Lower lobe of right lung (tissue), 2 donors: ENCODE measurements at regions not wholly inside any gene's neighbourhood (a gene's known extent, or its start where the extent isn't known, plus 50 kb on each side); places are given as distances from the start of the nearest gene placed in this dataset.
A peak's percentile ranks its signal among the peaks of the same experiment; 100 is the strongest.

ENCODE experiments used
- ATAC-seq, 2 donors: fragments of 200-7000 bp; cut with Tn5 transposase; one replicate each; pipeline ENCODE4 v1.9.1; 2020 to 2022; ENCODE audit warnings: mild to moderate bottlenecking in 2 of 2, moderate library complexity in 2 of 2
- DNase-seq: peaks from one replicate; pipeline ENCODE4 v3.0.0-alpha.2; 2020
- H3K27ac ChIP-seq: fragments of 200-600 bp; one replicate; pipeline ENCODE4 v1.8.0; 2022
- H3K27me3 ChIP-seq: fragments of 200-600 bp; one replicate; pipeline ENCODE4 v1.8.0; 2022; ENCODE audit warnings: low read depth
- H3K36me3 ChIP-seq: fragments of 200-600 bp; one replicate; pipeline ENCODE4 v1.8.0; 2022; ENCODE audit warnings: mild to moderate bottlenecking
- H3K4me1 ChIP-seq: fragments of 200-600 bp; one replicate; pipeline ENCODE4 v1.8.0; 2022
- H3K4me3 ChIP-seq: fragments of 200-600 bp; one replicate; pipeline ENCODE4 v1.8.0; 2022; ENCODE audit warnings: mild to moderate bottlenecking
- H3K9me3 ChIP-seq: fragments of 200-600 bp; one replicate; pipeline ENCODE4 v1.8.0; 2022
- intact Hi-C: fragments of 100-400 bp; cut with DNase I; formaldehyde crosslinking; loops from one replicate; pipeline ENCODE4 v1.11.0; 2022
- TF ChIP-seq, protein P1 (sequence below): fragments of 200-600 bp; IDR thresholded peaks from one replicate; pipeline ENCODE4 v1.8.0; 2022; ENCODE audit warnings: antibody characterized with exemption, mild to moderate bottlenecking
- donor health status: DM: no; HTN: yes; CAD: no; lungs with severe emphysema.

DNA sequence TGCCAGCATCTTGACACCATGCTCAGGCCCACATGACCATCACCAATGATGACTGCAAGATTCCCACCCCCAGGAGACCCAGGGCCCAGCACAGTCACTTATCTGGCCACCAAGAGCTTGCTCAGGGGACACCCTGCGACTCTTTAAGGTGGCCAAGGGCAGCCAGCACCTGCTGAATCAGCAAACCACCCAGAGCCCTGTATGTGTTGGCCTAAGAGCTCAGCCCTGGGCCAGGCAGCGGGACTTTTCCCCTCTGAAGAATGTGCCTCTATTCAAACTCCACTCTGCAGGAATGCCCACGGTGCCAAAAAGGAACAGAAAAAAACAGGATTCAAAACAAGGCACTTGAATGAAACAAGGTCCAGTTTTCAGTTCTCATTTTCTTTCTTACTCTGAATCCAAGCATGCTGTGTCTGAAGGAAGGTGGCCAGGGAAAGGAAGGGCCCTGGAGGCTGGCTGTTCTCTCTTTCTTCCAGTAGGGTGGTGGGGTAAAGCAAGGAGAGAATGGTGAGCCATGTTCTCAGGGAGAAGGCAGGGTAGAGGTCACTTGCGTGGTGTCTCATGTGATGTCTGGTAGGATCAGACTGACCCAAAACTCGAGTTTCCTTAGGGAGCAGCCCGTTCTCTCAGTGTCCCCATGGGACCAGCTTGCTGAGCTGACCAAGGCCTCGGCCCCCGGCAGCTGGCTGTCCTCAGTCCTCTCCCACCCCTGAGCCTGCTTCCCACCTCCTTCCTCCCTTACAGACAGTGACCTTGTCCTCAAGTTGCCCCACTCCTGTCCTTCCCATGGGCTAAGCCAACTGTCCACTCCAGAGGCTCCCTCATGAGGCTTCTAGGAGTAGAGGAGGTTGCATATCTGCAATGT, 150.0 kb downstream of the RNF152 start:
- ATAC-seq (peak; percentile 23 to 24), DNase-seq (no peak)
- Histone ChIP-seq H3K4me3 (no peak overlapping the region), H3K4me1 (no peaks in the 10 kb centered on the region), H3K27me3 (no peaks in the 10 kb centered on the region), H3K9me3 (no peaks in the 10 kb centered on the region), H3K27ac (peak overlapping the region; percentile 62), H3K36me3 (no peaks in the 10 kb centered on the region)
- intact Hi-C loops = no loop called here
- TF ChIP-seq, protein P1, sequence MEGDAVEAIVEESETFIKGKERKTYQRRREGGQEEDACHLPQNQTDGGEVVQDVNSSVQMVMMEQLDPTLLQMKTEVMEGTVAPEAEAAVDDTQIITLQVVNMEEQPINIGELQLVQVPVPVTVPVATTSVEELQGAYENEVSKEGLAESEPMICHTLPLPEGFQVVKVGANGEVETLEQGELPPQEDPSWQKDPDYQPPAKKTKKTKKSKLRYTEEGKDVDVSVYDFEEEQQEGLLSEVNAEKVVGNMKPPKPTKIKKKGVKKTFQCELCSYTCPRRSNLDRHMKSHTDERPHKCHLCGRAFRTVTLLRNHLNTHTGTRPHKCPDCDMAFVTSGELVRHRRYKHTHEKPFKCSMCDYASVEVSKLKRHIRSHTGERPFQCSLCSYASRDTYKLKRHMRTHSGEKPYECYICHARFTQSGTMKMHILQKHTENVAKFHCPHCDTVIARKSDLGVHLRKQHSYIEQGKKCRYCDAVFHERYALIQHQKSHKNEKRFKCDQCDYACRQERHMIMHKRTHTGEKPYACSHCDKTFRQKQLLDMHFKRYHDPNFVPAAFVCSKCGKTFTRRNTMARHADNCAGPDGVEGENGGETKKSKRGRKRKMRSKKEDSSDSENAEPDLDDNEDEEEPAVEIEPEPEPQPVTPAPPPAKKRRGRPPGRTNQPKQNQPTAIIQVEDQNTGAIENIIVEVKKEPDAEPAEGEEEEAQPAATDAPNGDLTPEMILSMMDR = no peak

DNA sequence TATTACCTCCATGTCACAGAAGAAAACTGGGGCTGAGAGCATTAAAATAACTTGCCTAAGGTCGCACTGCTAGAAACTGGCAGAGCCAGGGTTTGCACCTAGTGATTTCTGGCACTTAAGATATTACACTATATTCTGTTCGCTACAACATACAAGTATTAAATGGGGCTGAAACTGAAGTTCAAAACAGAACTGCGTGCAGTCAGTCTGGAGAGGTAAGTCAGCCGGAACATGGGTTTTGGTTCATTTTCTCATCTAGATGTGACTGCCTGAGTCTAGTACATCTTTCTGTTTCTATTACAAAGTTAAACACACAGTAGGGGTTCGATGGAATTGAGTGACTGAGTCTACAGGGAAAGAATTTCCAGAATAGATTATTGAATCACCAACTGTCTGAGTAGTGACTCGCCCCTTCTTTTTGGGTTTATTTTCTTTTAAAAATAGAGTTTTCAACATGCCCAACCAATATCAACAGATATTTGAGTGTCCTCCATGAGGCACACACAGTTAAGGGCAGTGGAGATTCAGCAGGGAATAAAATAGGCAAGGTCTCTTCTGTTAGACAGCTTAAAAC, 150.8 kb downstream of the RNF152 start:
- TF ChIP-seq, protein P1 = no peak
- Histone ChIP-seq H3K36me3 (no peaks in the 10 kb centered on the region), H3K4me1 (no peaks in the 10 kb centered on the region), H3K27ac (peak overlapping the region; percentile 62), H3K27me3 (no peaks in the 10 kb centered on the region), H3K4me3 (no peak overlapping the region), H3K9me3 (no peaks in the 10 kb centered on the region)
- ATAC-seq (no peak), DNase-seq (no peak)
- intact Hi-C loops = no loop called here

DNA sequence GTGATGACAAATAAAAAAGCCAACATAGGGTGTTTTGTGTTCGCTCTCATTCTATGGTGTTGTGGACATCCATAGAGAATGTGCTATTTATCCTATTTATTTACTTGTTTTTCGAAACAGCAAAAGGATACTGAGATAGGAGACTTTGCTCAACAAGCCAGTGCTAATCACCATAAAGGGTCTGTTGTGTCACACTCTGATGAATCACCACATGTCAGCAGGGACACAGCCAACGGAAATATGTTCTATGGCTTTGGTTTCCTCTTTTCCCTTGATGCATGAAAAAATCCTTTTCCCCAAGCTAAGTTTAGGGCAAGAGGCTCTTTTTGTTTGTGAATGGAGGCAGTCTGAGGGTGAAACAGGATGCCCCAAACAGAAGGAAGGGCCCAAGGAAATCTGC, 154.3 kb downstream of the RNF152 start:
- Histone ChIP-seq H3K36me3 (no peaks in the 10 kb centered on the region), H3K27ac (peak overlapping the region; percentile 71), H3K4me3 (no peak overlapping the region), H3K27me3 (no peaks in the 10 kb centered on the region), H3K4me1 (peaks cover 10% of the 10 kb centered on the region), H3K9me3 (no peaks in the 10 kb centered on the region)
- intact Hi-C loops = no loop called here
- TF ChIP-seq, protein P1 = no peak
- ATAC-seq (peak; percentile 54 to 66), DNase-seq (no peak)

DNA sequence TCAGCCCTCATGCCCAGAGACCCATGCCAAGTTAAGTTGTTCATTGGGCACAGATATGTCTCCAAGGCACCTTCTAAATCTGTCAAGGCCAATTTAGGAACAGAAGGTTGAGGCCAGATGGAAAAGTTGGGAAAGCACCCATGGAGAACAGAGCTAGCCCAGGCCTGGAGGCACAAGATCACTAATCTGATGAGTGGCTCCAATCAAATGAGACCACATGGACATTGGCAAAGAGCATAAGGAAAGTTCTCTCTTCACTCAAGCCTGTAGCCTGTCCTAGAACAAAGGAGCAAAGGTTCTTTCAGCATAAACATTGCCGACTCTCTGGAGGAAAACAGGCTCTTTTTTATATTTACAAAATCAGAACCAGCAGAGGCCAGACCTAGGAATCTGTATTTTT, 154.8 kb downstream of the RNF152 start:
- H3K4me1 ChIP-seq = peaks cover 12% of the 10 kb centered on the region

DNA sequence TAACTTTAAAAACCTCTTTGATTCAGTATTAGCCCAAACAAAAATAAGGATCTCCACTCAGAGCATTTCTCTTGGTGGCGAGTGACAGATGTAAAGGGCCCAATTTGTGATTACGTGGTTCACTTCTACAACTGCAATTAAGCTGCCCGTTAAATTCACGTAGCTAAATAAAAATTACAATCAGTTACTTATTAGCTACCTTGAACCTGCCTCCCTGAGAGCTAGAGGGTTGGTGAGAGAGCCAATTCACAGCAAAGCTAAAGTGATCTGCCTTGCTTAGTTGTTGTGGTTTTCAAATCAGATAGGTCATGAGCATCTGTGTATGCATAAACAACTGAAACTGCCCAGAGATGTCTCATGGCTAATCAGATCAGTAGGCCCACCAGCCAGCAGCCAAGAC, 156.7 kb downstream of the RNF152 start:
- Histone ChIP-seq H3K27ac (no peak overlapping the region), H3K36me3 (no peaks in the 10 kb centered on the region), H3K4me1 (peaks cover 21% of the 10 kb centered on the region), H3K27me3 (no peaks in the 10 kb centered on the region), H3K4me3 (no peak overlapping the region), H3K9me3 (no peaks in the 10 kb centered on the region)
- intact Hi-C loops = no loop called here
- ATAC-seq (no peak), DNase-seq (no peak)
- TF ChIP-seq, protein P1 = no peak

More for the DNA sequence above, 154.8 kb downstream of the RNF152 start:
- TF ChIP-seq, protein P1 = no peak
- no peak overlapping the region for H3K4me3 ChIP-seq
- no peaks in the 10 kb centered on the region for H3K36me3 ChIP-seq
- intact Hi-C loops = no loop called here
- no peaks in the 10 kb centered on the region for H3K9me3 ChIP-seq
- peak overlapping the region; percentile 71 for H3K27ac ChIP-seq
- no peaks in the 10 kb centered on the region for H3K27me3 ChIP-seq
- DNase-seq = no peak
- ATAC-seq = peak; percentile 41 to 50
